ENCODE measurements at regions not wholly inside any gene's neighbourhood (a gene's known extent, or its start where the extent isn't known, plus 50 kb on each side); places are given as distances from the start of the nearest gene placed in this dataset.

DNA sequence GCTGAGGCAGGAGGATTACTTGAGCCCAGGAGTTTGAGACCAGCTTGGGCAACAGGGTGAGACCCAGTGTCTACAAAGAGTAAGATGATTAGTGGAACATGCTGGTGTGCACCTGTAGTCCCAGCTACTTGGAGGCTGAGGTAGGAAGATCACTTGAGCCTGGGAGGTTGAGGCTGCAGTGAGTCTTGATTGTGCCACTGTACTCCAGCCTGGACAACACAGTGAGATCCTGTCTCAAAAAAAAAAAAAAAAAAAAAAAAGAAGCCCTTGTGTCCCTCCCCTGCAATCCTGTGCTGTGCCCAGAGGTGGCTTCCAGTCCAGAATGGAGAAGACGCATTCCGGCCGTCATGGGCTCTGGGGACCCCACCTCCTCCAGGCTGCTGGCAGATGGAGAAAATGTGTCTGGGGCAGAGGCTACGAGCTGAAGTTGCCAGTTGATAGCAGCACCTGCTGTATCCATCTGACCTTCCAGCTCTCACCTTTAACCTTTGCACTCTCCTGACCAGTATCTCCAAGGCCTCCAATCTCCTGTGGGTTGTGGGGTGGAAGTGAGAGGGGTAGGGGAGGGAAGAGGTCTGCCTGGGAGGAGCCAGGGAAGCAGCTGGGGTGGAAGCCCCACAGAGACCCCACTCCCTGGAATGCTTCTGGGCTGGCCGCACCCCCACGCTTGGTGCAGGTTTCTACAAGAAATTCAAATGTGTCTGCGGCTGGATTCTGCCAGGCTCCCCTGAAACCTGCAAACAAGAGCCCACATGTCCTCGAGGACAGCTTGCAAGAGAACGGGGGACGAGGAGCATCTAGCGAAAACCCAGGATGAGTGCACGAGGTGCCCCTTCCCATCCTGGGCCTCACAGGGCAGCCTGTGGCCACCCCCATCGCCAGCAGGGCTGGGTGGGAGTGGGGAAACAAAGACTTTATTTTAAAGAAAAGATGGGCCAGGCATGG, 148.3 kb upstream of the IER5L start:
- H3K4me3 ChIP-seq (ENCODE audit: low read length): no peak overlapping the region
- DNase-seq: no peak
- H3K27ac ChIP-seq (ENCODE audit: low read length): no peak overlapping the region
- H3K36me3 ChIP-seq (ENCODE audit: control insufficient read depth, insufficient read depth, low read length): no peaks in the 10 kb centered on the region
- peaks cover 57% of the 10 kb centered on the region for H3K4me1 ChIP-seq (ENCODE audit: control insufficient read depth, insufficient read depth, low read length)
- H3K9me3 ChIP-seq (replicated peaks; ENCODE audit: control insufficient read depth, low read depth, low read length): peaks cover 7% of the 10 kb centered on the region
- 83% methylated on average over 12 of the region's 13 CpGs for WGBS (ENCODE audit: insufficient coverage)
- H3K27me3 ChIP-seq (ENCODE audit: control insufficient read depth, insufficient read depth, low read length): no peaks in the 10 kb centered on the region

DNA sequence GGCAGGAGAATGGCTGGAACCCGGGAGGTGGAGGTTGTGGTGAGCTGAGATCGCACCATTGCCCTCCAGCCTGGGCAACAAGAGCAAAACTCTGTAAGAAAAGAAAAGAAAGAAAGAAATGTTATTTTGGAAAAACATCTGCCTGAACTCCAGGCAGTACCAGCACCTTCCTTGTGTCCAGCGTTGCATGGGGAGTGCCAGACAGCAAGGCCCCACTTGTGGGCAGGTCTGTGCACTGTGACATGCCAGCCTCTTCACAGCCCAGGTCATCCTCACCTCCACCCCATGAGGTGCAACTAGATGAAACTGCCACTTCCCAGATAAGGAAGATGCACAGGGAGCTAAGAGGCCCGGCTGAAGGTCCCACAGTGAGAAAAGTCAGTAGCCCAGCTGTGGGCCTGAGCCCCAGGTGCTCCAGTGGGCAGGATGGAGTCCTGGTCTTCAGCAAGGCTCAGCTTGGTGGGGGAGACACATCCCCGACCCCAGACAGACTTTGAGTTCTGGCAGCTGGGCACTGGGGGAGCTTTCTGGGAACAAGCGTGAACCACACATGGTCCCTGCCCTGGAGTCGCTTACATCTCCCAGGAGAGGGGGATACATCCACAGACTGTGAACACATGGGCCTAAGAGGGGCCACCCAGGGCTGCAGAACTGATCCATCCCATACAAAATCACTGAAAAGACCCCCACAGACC, 146.9 kb upstream of the IER5L start:
- no peaks in the 10 kb centered on the region for H3K9me3 ChIP-seq (replicated peaks; ENCODE audit: control insufficient read depth, low read depth, low read length)
- peaks cover 64% of the 10 kb centered on the region for H3K4me1 ChIP-seq (ENCODE audit: control insufficient read depth, insufficient read depth, low read length)
- no peaks in the 10 kb centered on the region for H3K36me3 ChIP-seq (ENCODE audit: control insufficient read depth, insufficient read depth, low read length)
- no peak for DNase-seq
- no peak overlapping the region for H3K27ac ChIP-seq (ENCODE audit: low read length)
- 90% methylated on average over 3 of the region's 7 CpGs for WGBS (ENCODE audit: insufficient coverage)
- no peak overlapping the region for H3K4me3 ChIP-seq (ENCODE audit: low read length)
- H3K27me3 ChIP-seq (ENCODE audit: control insufficient read depth, insufficient read depth, low read length): no peaks in the 10 kb centered on the region

DNA sequence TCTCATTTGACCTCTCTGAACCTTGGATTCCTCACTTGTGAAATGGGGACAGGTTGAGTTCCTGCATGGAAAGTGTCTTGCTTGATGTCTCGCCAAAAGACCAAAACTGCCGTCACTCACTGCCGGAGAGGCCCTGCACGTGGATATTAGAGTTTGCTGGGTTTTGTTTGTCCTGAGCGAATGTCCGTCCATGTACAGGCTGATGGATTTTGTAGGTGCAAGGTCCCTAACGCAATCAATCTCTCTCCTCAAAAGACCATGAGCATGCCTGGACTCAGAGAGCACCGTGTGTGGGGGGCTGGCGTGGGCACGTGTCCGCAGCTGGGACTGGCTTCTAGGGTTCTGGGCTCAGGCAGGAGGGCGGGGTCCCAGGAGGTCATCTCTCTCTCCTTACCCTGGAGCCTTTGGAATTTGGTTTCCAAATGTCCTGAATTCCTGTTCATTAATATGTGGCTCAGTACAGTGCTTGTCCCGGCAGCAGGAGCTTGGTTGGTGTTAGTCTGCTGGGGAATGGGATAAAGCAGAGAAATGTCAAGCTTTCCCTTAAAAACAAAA, 146.0 kb upstream of the IER5L start:
- H3K4me3 ChIP-seq (ENCODE audit: low read length): no peak overlapping the region
- H3K36me3 ChIP-seq (ENCODE audit: control insufficient read depth, insufficient read depth, low read length): no peaks in the 10 kb centered on the region
- no peak for DNase-seq
- 67% methylated on average over 8 of the region's 13 CpGs for WGBS (ENCODE audit: insufficient coverage)
- H3K27me3 ChIP-seq (ENCODE audit: control insufficient read depth, insufficient read depth, low read length): no peaks in the 10 kb centered on the region
- peak overlapping the region; percentile 47 for H3K27ac ChIP-seq (ENCODE audit: low read length)
- no peaks in the 10 kb centered on the region for H3K9me3 ChIP-seq (replicated peaks; ENCODE audit: control insufficient read depth, low read depth, low read length)
- peaks cover 73% of the 10 kb centered on the region for H3K4me1 ChIP-seq (ENCODE audit: control insufficient read depth, insufficient read depth, low read length)

DNA sequence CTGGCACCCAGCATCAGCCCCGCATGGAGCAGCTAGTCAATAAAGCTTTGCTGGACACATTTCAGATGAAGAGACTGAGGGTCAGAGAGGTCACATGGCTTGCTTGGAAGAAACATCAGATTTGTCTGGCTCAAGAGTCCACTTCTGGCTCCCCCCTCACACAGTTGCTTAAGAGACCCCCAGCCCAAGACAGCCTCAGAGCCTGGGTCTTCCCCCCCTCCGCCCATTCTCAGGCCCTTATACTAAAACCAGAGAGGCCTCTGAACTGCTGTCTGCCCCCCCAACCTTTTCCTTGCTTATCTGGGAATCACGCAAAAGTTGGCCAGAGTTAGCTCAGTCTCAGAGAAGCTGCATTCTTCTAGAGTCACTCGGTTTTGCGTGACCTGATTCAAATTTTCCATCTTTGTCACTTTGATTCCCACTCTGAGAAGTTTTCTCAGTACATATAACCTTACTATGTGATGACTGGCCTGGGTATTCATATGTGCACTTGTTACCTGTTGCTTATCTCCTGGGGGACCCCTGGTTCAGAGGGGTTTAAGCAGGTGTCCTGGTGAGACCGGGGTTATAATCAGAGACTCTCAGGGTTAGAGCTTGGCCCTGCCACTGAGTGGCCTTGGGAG, 145.4 kb upstream of the IER5L start:
- no peaks in the 10 kb centered on the region for H3K27me3 ChIP-seq (ENCODE audit: control insufficient read depth, insufficient read depth, low read length)
- peak overlapping the region; percentile 47 for H3K27ac ChIP-seq (ENCODE audit: low read length)
- 48% methylated on average over 3 of the region's 6 CpGs for WGBS (ENCODE audit: insufficient coverage)
- H3K9me3 ChIP-seq (replicated peaks; ENCODE audit: control insufficient read depth, low read depth, low read length): no peaks in the 10 kb centered on the region
- H3K4me3 ChIP-seq (ENCODE audit: low read length): no peak overlapping the region
- peak; percentile 57 for DNase-seq
- H3K4me1 ChIP-seq (ENCODE audit: control insufficient read depth, insufficient read depth, low read length): peaks cover 73% of the 10 kb centered on the region
- H3K36me3 ChIP-seq (ENCODE audit: control insufficient read depth, insufficient read depth, low read length): no peaks in the 10 kb centered on the region

DNA sequence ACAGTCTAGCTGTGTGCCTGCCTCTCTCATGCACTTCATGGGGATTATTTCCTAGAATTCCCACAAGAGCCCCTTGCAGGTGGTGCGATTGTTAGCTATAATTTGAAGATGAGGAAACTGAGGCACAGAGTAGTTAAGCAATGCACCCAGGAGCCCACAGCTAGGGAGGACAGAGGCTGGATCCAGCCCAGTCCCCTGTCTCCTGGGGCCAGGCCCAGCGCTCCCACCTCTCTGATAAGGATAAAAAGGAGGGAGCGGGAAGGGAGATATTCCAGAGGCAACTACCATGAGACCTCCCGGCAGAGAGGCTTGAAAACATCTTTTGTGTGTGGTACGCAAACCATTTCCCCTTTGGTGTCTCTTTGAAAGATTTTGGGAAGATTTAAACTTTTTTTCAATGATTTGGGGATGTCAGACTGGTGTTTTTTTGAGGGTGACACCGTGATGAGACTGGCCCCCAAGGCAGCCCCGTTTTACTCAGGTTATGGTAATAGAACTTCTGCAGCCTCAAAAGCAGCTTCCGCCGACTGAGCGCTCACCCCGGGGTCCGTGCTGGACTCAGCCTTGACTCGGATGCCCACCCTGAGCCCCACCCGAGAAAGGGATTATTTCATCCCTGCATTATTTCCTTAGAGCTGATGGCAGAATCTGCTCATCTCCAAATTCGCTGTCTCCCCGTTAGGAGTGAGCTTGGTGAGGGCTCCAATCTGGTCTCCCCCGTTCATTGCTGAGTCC, 144.7 kb upstream of the IER5L start:
- Histone ChIP-seq H3K36me3 (ENCODE audit: control insufficient read depth, insufficient read depth, low read length) (no peaks in the 10 kb centered on the region), H3K4me3 (ENCODE audit: low read length) (no peak overlapping the region), H3K4me1 (ENCODE audit: control insufficient read depth, insufficient read depth, low read length) (peaks cover 73% of the 10 kb centered on the region), H3K27ac (ENCODE audit: low read length) (peak overlapping the region; percentile 47), H3K27me3 (ENCODE audit: control insufficient read depth, insufficient read depth, low read length) (no peaks in the 10 kb centered on the region), H3K9me3 (replicated peaks; ENCODE audit: control insufficient read depth, low read depth, low read length) (no peaks in the 10 kb centered on the region)
- no peak for DNase-seq
- 61% methylated on average over 14 of the region's 17 CpGs for WGBS (ENCODE audit: insufficient coverage)

DNA sequence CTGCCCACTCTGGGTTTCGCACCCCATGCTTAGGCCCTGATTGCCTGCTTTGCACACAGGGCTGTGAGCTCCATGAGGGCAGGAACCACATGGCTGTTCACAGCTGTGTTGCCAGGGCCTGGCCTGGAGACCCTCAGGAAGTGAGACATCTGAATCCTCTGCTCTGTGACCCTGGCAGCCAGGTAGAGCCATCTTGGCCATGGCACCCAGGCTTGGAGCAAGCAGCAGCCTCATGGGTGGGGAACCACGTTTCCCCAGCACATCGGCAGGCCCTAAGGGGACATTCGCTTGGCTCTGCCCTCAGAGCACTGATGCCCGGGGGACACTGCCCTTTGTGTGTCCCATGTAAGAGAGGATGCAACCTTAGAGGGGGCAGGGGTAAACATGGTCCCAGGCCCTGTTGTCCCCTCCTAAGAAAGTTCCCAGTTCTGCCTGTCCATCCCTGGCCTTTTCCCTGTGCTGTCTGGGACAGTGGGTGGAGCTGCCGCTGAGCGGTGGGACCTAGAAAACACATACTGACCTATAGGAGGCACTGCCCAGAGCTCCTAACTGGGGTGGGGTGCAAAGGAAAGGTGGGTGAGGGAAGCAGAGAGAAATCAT, 144.1 kb upstream of the IER5L start:
- Histone ChIP-seq H3K36me3 (ENCODE audit: control insufficient read depth, insufficient read depth, low read length) (no peaks in the 10 kb centered on the region), H3K4me1 (ENCODE audit: control insufficient read depth, insufficient read depth, low read length) (peaks cover 73% of the 10 kb centered on the region), H3K27me3 (ENCODE audit: control insufficient read depth, insufficient read depth, low read length) (no peaks in the 10 kb centered on the region), H3K4me3 (ENCODE audit: low read length) (no peak overlapping the region), H3K27ac (ENCODE audit: low read length) (peak overlapping the region; percentile 38), H3K9me3 (replicated peaks; ENCODE audit: control insufficient read depth, low read depth, low read length) (no peaks in the 10 kb centered on the region)
- 83% methylated on average over 3 of the region's 7 CpGs for WGBS (ENCODE audit: insufficient coverage)
- no peak for DNase-seq

DNA sequence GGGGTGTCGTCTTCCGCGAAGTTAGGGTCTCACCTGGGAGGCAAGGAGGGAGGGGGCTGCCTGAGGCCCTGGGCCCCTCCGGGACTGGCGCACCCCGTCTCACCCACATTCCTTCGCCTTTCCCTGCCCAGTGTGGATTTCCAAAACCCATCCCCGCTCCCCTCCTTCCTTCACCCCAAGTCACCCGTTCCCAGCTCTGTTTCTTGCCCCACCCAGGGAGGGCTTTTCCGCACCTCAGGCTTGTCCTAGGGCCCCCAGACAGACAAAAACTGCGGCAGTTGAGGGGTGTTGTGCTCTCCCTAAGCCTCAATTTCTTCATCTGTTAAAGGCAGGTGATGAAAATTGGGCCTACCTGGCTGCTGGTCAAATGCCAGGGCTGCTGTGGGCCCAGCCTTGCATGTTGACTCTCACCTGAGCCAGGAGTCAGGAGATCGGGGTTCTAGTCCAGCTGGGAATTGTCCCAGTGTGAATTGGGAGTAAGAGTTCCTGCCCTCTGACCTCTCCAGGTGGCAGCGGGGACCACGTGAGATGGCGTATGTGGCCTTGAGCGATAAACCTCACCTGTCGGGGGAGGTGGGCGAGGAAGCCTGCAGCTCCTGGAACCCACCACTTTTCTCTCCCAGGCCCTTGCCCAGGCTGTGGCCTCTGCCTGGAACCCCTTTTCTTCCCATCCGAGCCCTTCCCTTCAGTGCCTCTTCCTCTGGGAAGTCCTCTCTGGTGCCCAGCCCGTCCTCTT, 143.4 kb upstream of the IER5L start:
- WGBS (ENCODE audit: insufficient coverage): 82% methylated on average over 11 of the region's 20 CpGs
- peak overlapping the region; percentile 43 for H3K4me3 ChIP-seq (ENCODE audit: low read length)
- no peaks in the 10 kb centered on the region for H3K9me3 ChIP-seq (replicated peaks; ENCODE audit: control insufficient read depth, low read depth, low read length)
- no peaks in the 10 kb centered on the region for H3K27me3 ChIP-seq (ENCODE audit: control insufficient read depth, insufficient read depth, low read length)
- H3K27ac ChIP-seq (ENCODE audit: low read length): peak overlapping the region; percentile 92
- H3K36me3 ChIP-seq (ENCODE audit: control insufficient read depth, insufficient read depth, low read length): no peaks in the 10 kb centered on the region
- peaks cover 70% of the 10 kb centered on the region for H3K4me1 ChIP-seq (ENCODE audit: control insufficient read depth, insufficient read depth, low read length)
- DNase-seq: no peak

DNA sequence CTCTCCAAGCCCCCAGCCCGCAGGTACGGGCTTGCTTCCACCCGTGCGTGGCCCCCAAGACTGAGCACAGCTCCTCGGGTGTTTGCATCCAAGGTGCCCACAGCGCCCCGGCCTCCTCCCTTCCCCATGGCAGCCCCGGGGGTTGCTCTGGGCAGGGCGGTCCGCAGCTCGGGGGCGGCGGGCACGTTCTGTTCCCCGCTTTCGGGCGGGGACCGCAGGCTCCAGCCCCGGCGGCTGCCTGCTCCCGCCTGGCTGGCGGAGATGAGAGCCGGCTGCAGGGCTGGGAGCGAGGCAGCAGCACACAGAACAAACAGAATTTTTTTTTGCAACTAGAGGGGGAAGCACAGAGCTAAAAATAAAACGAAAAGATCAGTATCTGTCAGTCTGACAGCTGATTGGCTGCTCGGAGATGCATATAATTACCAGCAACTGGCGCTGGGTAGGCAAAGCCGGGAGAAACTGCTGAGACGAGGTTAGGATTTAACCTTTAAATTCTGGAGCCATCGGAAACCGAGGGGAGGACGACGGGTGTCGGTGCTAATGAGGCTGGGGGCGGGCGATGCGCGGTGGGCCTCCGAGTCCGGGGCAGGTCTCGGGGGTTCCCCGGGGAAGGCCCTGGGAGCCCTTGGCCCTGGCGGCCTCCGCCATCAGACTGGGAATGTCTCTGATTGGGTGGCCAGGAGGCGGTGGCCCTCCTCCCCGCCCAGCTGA, 142.7 kb upstream of the IER5L start:
- WGBS (ENCODE audit: insufficient coverage): 2% methylated on average over 42 of the region's 46 CpGs
- no peaks in the 10 kb centered on the region for H3K9me3 ChIP-seq (replicated peaks; ENCODE audit: control insufficient read depth, low read depth, low read length)
- H3K4me3 ChIP-seq (ENCODE audit: low read length): peak overlapping the region; percentile 43
- no peaks in the 10 kb centered on the region for H3K36me3 ChIP-seq (ENCODE audit: control insufficient read depth, insufficient read depth, low read length)
- no peaks in the 10 kb centered on the region for H3K27me3 ChIP-seq (ENCODE audit: control insufficient read depth, insufficient read depth, low read length)
- peaks cover 73% of the 10 kb centered on the region for H3K4me1 ChIP-seq (ENCODE audit: control insufficient read depth, insufficient read depth, low read length)
- peak; percentile 95 for DNase-seq
- peak overlapping the region; percentile 92 for H3K27ac ChIP-seq (ENCODE audit: low read length)
